SH-SY5Y (cell line): ENCODE measurements at regions not wholly inside any gene's neighbourhood (a gene's known extent, or its start where the extent isn't known, plus 50 kb on each side); places are given as distances from the start of the nearest gene placed in this dataset.

ENCODE experiments used
- GATA2 ChIP-seq: IDR thresholded peaks from 2 replicates; pipeline ENCODE4 v1.6.1; 2011; ENCODE audit warnings: mild to moderate bottlenecking, low read depth, low read length
- GATA3 ChIP-seq: IDR thresholded peaks from 2 replicates; pipeline ENCODE4 v1.6.1; 2011; ENCODE audit warnings: low read depth, mild to moderate bottlenecking, low read length, moderate library complexity

GRCh38 chr6:48747471-48747870 is 636.5 kb upstream of the PTCHD4 start:
- no peak for TF ChIP-seq GATA3
- no peak for TF ChIP-seq GATA2
